ENCODE measurements at regions not wholly inside any gene's neighbourhood (a gene's known extent, or its start where the extent isn't known, plus 50 kb on each side); places are given as distances from the start of the nearest gene placed in this dataset.
"Not testable (repeated sequence)": the region's sequence is repeated elsewhere in the genome, so short reads cannot be mapped to it uniquely, and the experiment has no call there.

DNA sequence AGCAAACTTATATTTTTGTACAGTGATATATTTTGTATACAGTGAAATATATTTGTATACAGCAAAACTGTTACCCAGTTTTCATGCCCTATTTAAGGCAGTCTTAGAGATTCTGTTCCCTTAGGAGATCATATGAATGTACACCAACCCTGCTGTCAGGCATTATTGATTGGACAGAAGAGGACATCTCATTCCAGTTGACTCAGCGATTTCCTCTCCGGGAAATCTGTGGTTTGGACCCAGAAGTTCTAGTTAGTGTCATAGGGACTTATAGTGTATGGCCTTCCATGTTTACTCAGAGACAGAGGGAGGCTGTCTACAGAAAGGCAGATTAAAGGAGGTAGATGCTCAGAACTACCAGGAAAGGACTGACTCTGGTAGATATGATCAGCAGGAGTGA, 318.8 kb upstream of the KCNMB2 start:
- no peak for DNase-seq (ENCODE audit: low spot score)
- TF ChIP-seq, protein P1, sequence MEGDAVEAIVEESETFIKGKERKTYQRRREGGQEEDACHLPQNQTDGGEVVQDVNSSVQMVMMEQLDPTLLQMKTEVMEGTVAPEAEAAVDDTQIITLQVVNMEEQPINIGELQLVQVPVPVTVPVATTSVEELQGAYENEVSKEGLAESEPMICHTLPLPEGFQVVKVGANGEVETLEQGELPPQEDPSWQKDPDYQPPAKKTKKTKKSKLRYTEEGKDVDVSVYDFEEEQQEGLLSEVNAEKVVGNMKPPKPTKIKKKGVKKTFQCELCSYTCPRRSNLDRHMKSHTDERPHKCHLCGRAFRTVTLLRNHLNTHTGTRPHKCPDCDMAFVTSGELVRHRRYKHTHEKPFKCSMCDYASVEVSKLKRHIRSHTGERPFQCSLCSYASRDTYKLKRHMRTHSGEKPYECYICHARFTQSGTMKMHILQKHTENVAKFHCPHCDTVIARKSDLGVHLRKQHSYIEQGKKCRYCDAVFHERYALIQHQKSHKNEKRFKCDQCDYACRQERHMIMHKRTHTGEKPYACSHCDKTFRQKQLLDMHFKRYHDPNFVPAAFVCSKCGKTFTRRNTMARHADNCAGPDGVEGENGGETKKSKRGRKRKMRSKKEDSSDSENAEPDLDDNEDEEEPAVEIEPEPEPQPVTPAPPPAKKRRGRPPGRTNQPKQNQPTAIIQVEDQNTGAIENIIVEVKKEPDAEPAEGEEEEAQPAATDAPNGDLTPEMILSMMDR (IDR thresholded peaks at IDR 0.05; ENCODE audit: extremely low read depth, missing control alignments) = no peak

DNA sequence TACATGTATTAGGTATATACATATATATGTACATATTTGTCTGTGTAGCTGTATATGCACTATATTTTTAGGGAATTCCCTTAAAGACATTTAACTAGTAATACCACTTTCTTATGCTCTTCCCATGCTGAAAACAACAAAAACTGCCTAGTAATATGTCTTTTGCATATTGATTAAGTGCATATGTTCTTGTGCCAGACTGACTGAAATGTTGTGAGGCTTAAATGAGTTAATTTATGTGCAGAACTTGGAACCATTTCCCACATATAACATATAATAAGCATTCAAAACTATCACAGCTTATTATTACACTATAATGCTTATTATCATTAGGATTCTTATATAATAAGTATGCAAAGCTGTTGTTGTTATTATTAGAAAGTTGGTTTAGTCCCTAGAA, 318.0 kb upstream of the KCNMB2 start:
- TF ChIP-seq, protein P1 (IDR thresholded peaks at IDR 0.05; ENCODE audit: extremely low read depth, missing control alignments) = no peak
- no peak for DNase-seq (ENCODE audit: low spot score)

DNA sequence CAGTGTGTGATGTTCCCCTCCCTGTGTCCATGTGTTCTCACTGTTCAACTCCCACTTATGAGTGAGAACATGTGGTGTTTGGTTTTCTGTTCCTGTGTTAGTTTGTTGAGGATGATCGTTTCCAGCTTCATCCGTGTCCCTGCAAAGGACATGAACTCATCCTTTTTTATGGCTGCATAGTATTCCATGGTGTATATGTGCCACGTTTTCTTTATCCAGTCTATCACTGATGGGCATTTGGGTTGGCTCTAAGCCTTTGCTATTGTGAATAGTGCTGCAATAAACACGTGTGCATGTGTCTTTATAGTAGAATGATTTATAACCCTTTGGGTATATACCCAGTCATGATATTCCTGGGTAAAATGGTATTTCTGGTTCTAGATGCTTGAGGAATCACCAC, 316.6 kb upstream of the KCNMB2 start:
- DNase-seq (ENCODE audit: low spot score) = not testable (repeated sequence)

DNA sequence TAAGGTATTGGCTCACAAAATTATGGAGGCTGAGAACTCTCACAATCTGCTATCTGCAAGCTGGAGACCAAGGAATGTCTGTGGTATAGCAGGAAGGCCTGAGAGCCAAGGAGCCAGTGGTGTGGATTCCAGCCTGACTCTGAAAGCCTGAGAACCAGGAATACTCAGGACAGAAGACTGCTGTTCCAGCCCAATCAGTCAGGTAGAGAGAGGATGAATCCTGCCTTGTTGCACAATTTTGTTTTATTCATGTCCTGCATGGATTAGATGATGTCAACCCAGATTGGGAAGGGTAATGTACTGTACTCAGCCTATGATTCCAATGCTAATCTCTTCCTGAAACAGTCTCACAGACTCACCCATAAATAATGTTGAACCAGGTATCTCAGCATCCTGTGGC, 312.4 kb upstream of the KCNMB2 start:
- DNase-seq (ENCODE audit: low spot score) = no peak
- TF ChIP-seq, protein P1 (IDR thresholded peaks at IDR 0.05; ENCODE audit: extremely low read depth, missing control alignments) = no peak

DNA sequence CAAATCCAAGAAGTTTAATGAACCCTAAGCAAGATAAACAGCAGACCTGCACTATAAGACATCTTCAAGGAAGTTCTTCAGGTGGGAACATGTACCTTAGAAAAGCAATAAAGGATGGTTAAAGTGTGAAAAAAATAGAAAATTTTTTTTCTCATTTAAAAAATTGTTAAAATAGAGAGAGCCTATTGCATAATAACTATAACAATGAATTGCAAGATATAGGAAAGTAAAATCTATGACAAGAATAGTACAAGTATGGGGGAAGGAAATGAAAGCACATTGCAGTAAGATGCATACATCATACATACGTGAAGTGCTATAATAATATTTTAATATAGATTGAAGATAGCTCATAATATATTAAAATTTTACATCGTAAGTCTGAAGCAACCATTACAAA, 310.1 kb upstream of the KCNMB2 start:
- TF ChIP-seq, protein P1 (IDR thresholded peaks at IDR 0.05; ENCODE audit: extremely low read depth, missing control alignments) = no peak
- no peak for DNase-seq (ENCODE audit: low spot score)

DNA sequence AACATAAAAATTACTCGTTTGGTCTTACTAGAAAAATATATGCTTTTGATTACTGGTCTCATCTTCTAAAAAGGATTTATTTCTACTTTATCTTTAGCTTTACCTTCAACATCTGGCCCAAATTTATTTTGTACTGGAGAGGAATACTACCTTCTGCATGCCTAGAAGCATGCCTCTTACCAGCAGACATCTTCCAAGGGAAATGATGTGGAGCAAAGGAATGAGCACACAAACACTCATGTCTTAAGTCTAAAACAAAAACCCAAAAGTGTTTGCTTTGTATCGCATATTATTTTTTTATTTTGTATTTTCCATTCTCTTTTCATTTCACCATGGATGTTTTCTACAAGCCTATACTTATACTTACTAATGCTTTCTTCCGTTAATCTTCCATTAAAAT, 304.6 kb upstream of the KCNMB2 start:
- TF ChIP-seq, protein P1 (IDR thresholded peaks at IDR 0.05; ENCODE audit: extremely low read depth, missing control alignments) = no peak
- DNase-seq (ENCODE audit: low spot score) = no peak

DNA sequence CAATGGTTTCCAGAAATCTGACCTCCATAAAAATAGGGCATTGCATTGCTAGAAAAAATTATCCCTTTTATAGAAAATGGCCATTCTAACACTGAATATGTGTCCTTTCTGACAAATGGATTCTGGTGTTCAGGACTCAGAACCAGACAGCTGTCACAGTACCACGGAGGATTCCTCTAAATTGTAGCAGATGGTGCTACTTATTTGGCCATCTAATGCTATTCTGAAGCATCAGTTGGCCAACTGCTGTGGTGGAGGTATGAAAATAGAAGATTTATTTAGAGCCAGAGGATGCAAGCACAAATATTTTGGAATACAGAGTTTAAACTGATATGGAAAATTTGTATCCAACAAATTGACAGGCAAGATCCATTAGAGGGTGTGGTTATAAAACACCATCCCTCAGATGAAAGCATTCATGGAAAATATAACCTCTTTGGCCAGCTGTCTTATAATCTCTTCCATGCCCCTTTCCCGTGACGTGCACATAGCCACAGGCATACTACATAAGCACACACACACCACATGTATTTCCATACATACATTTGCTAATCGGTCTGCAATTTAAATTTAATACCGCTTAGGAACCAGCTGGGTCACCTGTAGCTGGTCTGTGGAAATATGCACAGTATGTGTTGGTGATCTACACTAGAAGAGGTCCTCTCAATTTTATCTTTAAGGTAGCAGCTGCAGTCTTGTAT, 302.7 kb upstream of the KCNMB2 start:
- DNase-seq (ENCODE audit: low spot score) = no peak
- TF ChIP-seq, protein P1 (IDR thresholded peaks at IDR 0.05; ENCODE audit: extremely low read depth, missing control alignments) = no peak

DNA sequence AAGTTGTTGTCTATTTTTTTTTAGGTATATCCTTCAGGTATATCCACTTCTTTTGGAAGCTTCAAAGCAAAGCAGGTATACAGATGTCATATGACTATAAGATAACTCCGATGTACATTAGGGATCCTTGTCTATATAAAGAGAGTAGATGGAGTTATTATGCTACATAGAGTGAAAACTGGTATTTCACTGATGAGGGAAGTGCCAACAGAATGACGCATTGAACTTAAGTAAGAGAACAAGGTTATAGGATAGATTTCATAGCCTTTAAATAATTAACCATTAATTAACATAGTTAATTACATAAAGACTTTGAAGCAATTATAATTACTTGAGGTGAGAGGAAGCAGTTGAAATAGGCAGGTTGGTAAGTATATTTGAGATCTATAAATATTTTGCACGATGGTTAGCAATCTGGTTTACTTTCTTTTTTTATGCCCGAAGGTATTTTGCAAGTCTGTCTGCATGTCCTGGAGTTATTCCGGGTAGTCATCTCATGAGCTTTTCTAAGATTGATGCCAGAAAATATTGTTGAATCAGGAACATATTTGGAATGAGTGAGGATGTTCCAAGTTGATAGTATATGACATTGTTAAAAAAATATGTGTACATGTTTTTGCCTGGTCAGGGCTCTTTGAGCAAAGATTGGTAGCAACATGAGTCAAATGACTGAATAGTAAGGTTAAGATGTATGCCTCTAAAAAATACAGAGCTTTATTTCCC, 299.5 kb upstream of the KCNMB2 start:
- TF ChIP-seq, protein P1 (IDR thresholded peaks at IDR 0.05; ENCODE audit: extremely low read depth, missing control alignments) = no peak
- DNase-seq (ENCODE audit: low spot score) = no peak
